ENCODE measurements at regions not wholly inside any gene's neighbourhood (a gene's known extent, or its start where the extent isn't known, plus 50 kb on each side); places are given as distances from the start of the nearest gene placed in this dataset.

DNA sequence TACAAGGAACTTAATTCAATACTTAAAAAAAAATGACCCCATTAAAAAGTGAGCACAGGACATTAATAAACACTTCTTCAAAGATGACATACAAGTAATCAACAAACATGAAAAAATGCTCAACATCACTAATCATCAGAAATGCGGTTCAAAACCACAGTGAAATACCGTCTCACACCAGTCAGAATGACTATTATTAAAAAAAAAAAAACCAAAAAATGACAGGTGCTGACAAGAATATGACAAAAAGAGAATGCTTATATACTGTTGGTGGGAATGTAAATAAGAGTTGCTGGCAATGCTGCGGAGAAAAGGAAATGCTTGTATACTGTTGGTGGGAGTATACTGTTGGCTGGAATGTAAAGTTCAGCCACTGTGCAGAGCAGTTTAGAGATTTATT lies 358.3 kb upstream of the CBLB start:
- no peaks in the 10 kb centered on the region for H3K27me3 ChIP-seq
- DNase-seq, result no peak
- no peak overlapping the region for H3K27ac ChIP-seq
- no peaks in the 10 kb centered on the region for H3K9me3 ChIP-seq
- H3K4me3 ChIP-seq, result no peak overlapping the region
- H3K36me3 ChIP-seq, result no peaks in the 10 kb centered on the region
- ATAC-seq, result no peak
- TF ChIP-seq, protein P1, sequence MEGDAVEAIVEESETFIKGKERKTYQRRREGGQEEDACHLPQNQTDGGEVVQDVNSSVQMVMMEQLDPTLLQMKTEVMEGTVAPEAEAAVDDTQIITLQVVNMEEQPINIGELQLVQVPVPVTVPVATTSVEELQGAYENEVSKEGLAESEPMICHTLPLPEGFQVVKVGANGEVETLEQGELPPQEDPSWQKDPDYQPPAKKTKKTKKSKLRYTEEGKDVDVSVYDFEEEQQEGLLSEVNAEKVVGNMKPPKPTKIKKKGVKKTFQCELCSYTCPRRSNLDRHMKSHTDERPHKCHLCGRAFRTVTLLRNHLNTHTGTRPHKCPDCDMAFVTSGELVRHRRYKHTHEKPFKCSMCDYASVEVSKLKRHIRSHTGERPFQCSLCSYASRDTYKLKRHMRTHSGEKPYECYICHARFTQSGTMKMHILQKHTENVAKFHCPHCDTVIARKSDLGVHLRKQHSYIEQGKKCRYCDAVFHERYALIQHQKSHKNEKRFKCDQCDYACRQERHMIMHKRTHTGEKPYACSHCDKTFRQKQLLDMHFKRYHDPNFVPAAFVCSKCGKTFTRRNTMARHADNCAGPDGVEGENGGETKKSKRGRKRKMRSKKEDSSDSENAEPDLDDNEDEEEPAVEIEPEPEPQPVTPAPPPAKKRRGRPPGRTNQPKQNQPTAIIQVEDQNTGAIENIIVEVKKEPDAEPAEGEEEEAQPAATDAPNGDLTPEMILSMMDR (IDR thresholded peaks at IDR 0.05), result no peak
- H3K4me1 ChIP-seq, result no peaks in the 10 kb centered on the region
- intact Hi-C loops (cut with DNase I), result no loop called here

DNA sequence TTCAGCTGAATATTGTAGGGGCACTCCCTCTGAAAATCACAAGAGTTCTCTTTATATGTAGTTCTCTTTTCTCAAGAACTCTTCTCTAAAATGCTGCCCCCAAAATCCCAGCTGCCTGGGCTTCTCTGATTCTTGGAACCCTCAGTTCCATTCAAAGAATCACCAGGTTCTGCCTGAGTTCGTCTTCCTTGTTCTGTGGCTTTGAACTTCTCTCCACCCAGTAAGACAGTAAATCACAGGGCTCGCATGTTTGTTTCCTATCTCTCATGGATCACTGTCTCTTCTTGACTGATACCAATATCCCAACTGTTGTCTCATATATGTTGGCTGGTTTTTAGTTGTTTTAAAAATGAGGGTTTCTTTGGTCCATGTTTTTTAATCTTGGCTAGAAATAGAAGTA lies 359.5 kb upstream of the CBLB start:
- Histone ChIP-seq H3K36me3 (no peaks in the 10 kb centered on the region), H3K4me1 (no peaks in the 10 kb centered on the region), H3K4me3 (no peak overlapping the region), H3K27ac (no peak overlapping the region), H3K27me3 (no peaks in the 10 kb centered on the region), H3K9me3 (no peaks in the 10 kb centered on the region)
- intact Hi-C loops (cut with DNase I), result no loop called here
- DNase-seq (no peak), ATAC-seq (no peak)
- TF ChIP-seq, protein P1 (IDR thresholded peaks at IDR 0.05), result no peak

DNA sequence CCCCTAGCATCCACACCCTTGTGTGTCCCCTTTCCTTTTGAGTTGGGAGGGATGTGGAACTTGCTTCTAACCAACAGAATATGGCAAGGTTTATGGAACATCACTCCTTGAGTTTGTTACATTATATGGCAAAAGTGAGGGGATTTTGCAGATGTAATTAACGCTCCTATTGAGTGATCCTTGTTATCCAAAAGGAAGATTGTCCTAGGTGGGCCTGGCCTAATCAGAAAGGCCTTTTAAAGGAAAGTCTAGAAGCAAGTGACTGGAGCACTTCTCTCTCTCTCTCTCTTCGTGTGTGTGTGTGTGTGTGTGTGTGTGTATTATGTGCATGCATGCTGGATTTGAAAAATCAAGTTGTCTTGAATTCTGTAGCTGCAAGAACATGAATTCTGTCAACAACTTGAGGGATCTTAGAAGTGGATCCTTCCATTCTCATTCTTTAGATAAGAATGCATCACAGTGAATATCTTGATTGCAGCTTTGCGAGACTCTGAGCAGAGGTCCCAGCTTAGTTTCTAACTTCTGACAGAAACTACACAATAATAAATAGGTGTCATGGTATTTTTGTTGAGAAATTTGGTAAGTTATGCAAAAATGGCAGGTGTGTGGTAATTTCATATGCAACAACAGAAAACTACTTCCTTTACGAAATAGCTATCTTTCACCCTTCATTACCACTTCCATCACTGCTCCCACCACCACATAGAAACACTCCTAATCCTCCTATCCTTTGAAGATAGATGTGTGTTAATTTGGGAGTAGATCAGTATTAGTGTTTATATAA lies 360.9 kb upstream of the CBLB start:
- Histone ChIP-seq H3K9me3 (no peaks in the 10 kb centered on the region), H3K27ac (no peak overlapping the region), H3K4me1 (no peaks in the 10 kb centered on the region), H3K4me3 (no peak overlapping the region), H3K36me3 (no peaks in the 10 kb centered on the region), H3K27me3 (no peaks in the 10 kb centered on the region)
- ATAC-seq (no peak), DNase-seq (no peak)
- intact Hi-C loops (cut with DNase I), result no loop called here
- TF ChIP-seq, protein P1 (IDR thresholded peaks at IDR 0.05), result no peak

DNA sequence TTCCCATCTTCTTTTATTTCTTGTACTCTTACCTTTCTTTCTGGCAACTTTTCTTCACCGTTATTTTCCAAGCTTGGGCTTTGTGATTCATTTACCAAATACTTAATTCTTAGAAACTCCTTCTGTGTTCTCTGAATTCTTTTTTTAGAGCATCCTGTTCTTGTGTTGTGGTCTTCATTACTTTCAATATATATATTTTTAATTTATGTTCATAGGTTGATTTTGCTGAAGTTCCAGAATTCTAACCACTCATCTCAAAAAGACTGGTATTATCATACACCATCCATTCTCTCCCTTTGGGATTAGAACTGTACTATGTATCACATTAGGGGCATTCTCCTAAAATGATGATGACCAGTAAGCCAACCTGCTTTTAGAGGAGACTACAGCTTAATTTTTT lies 362.3 kb upstream of the CBLB start:
- intact Hi-C loops (cut with DNase I), result no loop called here
- no peak overlapping the region for H3K4me3 ChIP-seq

GRCh38 chr3:106232956-106233355 lies 364.1 kb upstream of the CBLB start:
- DNase-seq (no peak), ATAC-seq (no peak)
- Histone ChIP-seq H3K36me3 (no peaks in the 10 kb centered on the region), H3K4me1 (no peaks in the 10 kb centered on the region), H3K4me3 (no peak overlapping the region), H3K27me3 (no peaks in the 10 kb centered on the region), H3K9me3 (no peaks in the 10 kb centered on the region), H3K27ac (no peak overlapping the region)
- TF ChIP-seq, protein P1 (IDR thresholded peaks at IDR 0.05), result no peak
- intact Hi-C loops (cut with DNase I), result no loop called here

More for the DNA sequence above, 362.3 kb upstream of the CBLB start:
- no peaks in the 10 kb centered on the region for H3K36me3 ChIP-seq
- no peaks in the 10 kb centered on the region for H3K4me1 ChIP-seq
- no peak for ATAC-seq
- H3K27ac ChIP-seq, result no peak overlapping the region
- TF ChIP-seq, protein P1 (IDR thresholded peaks at IDR 0.05), result no peak
- H3K9me3 ChIP-seq, result no peaks in the 10 kb centered on the region
- H3K27me3 ChIP-seq, result no peaks in the 10 kb centered on the region
- DNase-seq, result no peak
